HG03571 (cell line): ENCODE measurements at regions not wholly inside any gene's neighbourhood (a gene's known extent, or its start where the extent isn't known, plus 50 kb on each side); places are given as distances from the start of the nearest gene placed in this dataset.
"Not testable (repeated sequence)": the region's sequence is repeated elsewhere in the genome, so short reads cannot be mapped to it uniquely, and the experiment has no call there.

Source experiments
- ATAC-seq: cut with Tn5 transposase; IDR thresholded peaks from one replicate; pipeline ENCODE4 v1.9.1; 2021; ENCODE audit not compliant: unreplicated experiment

GRCh38 chr5:63228154-63228553 lies 649.5 kb downstream of the LRRC70 start:
- no peak for ATAC-seq

- no peak for ATAC-seq
Observed at GRCh38 chr5:63220244-63220643, 641.6 kb downstream of the LRRC70 start.

DNA sequence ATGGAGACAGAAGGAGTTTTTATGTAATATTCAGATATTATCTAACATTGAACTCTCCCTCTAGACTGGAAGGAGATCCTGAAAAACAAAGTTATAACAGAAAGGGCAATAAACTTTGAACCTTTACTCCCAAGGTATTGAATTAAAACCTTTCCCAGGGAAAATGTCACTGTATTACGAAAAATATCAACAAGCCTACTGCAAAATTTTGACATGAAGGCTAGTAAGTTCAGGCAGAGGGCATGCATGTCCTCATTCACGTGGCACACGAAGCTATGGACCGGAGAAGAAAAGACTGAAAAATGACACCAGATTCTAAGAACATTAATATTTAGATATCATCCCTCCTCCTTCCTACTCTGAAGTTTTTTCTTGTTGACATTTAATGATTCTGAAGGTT lies 638.8 kb downstream of the LRRC70 start:
- no peak for ATAC-seq

- no peak for ATAC-seq
Observed at GRCh38 chr5:63213256-63213655, 634.6 kb downstream of the LRRC70 start.

DNA sequence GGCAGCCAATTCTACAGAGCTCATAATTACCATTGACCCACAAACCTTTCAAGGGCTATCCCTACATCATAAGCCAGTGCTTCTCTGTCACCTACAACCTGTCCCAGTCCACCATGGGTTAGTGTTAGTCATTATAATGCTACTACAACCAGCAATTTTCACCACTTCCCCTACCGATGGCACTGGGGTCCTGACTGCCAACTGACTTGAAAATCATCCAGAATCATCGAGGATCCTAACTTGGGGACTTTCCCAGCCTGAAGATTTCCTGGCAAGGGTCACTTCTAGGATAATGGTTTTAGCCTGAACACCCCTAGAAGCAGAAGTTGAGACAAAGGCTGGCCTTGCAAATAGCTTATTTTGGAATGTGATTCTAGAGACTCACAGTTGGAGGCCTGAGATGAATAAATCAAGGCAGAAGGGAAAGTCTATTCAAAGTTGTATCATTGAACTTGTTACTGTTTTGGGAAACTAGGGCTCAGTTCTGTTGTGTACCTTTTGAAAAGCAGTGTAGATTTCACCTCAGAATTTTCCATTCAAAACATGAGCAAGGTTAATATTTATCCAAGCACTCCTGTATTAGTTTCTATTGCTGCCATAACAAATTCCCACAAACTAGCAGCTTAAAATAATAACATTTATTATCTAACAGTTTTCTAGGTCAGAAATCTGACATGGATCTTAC lies 633.0 kb downstream of the LRRC70 start:
- ATAC-seq, result no peak

DNA sequence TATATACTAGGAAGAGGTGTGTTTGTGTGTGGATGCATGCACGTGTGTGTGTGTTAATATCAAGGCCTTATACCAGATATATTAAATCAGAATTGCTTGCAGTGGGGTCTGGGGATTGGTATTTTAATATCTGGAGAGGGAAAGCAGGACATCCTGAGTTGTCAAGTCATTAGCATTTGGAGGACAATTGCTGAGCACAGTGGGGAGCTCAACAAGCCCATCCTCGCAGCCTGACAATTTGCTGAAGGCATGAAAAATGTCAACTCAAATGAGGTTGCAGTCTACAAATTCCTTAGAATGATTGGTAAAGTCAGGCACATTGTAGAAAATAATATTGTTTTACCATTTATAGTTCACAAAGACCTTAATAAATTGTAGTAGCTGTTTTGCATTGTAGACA lies 627.4 kb downstream of the LRRC70 start:
- no peak for ATAC-seq

- no peak for ATAC-seq
Observed at GRCh38 chr5:63201738-63202137, 623.1 kb downstream of the LRRC70 start.

DNA sequence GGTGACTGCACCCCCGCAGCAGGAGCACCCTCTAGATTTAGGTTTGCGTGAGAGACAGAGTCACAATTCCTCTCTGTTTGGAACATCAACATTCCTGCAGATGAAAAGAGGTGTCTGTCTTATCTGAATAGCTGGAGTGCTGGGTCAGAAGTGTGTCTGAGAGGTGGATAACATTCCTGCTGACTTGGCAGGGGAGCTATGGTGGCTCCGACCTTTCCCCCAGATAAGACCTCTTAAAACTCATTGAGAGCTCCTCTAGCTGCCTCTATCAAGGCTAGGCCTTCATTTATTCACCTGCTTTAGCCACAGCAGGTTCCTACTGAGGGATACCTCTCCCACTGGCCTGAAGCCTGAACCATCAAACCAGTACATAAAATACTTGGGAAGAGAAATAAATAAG lies 615.5 kb downstream of the LRRC70 start:
- no peak for ATAC-seq

DNA sequence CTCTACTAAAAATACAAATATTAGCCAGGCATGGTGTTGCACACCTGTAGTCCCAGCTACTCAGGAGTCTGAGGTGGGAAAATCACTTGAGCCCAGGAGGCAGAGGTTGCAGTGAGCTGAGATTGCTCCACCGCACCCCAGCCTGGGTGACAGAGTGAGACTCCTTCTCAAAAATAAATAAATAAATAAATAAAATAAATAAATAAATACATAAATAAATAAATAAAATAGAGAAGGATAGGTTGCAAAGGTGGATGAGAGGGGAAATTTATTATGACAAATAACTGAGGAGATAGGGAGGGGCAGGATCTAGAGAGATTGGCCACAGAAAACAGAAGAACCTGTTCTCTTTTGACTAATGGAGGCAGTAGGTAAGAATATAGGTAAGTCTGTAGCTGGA lies 601.6 kb downstream of the LRRC70 start:
- not testable (repeated sequence) for ATAC-seq

DNA sequence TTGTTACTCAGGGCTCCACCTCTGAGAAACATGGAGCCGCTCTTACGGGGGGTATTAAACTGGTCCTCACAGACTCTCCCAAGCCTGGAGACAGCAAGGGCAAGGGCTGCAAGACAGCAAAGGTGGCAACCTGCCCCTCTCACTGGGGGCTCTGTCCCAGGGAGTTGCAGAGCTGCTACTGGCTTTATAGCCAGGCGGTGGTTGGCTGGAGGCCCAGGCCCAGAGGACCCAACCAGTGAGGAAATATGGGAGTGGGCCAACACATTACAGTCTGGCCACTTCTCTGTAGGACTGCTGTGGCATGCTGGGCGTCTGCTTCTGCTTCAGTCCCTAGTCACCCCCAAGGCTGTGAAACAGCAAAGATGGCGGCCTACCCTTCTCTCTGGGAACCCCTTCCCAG lies 597.2 kb downstream of the LRRC70 start:
- ATAC-seq, result no peak

DNA sequence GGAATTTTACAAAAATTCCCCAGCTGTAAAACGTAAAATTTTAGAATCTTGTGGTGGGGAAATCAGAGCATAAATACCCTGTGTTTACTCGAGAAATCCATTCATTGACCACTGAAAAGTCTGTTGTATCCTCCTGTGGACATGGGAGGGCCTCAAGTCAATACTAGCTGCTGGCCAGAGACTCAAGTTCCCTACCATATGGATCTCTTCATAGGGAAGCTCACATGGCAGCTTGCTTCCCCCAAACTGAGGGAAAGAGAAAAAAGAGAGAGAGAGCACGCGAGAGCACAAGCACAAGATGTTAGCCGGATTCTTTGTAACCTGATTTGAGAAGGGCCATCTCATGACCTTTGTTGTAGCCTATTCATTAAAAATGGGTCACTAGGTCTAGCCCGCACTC lies 591.9 kb downstream of the LRRC70 start:
- ATAC-seq, result no peak

GRCh38 chr5:63164838-63165535 lies 586.4 kb downstream of the LRRC70 start:
- no peak for ATAC-seq

DNA sequence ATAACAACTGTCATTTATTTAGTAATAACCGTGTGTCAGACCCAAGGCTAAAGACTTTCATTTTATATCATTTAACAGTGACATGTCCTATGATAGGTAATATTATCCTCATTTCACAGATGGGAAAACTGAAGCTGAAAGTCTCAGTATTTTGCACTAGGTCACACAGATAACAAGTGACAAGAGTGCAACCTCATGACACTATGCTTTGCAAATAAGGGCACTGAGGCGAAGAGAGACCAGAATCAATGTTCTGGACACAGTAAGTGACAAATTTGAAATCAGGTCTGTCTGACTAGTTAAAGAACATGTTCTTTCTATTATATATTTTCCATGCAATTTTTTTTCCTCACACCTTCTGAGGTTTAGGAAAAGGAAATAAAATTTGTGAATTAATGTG lies 585.7 kb downstream of the LRRC70 start:
- ATAC-seq, result no peak

DNA sequence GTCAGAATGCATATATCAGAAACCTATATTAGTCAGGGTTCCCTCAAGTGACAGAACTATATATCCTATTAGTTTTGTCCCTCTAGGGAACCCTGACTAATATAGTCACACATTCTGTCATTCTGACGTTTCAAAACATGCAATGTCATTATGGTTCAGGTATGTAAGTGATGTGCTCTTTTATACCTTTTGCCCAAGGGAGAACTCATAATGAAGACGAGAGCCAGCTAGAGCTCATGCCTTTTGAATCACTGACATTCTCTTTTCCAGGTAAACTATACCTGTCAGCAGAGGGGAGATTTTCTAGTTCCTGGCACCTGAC lies 576.7 kb downstream of the LRRC70 start:
- ATAC-seq, result no peak

GRCh38 chr5:63154476-63155309 lies 576.1 kb downstream of the LRRC70 start:
- no peak for ATAC-seq

DNA sequence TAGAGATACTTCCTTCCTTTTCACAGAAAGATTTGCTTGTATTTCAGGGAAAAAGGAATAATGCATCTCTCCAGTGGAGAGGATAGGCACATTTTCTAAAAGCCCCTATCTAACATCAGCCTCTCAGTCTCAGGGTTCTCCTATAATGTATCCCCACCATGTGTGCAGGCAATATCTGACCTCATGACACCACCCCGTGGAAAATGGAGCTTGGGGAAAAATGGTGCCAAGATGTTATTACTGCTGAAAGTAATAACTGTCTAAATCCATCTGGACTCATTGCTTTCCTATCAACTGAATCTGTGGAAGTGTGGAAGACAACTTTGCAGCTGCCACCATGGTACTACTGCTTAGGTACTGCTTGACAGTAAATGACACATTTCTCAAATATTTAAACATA lies 574.3 kb downstream of the LRRC70 start:
- no peak for ATAC-seq

DNA sequence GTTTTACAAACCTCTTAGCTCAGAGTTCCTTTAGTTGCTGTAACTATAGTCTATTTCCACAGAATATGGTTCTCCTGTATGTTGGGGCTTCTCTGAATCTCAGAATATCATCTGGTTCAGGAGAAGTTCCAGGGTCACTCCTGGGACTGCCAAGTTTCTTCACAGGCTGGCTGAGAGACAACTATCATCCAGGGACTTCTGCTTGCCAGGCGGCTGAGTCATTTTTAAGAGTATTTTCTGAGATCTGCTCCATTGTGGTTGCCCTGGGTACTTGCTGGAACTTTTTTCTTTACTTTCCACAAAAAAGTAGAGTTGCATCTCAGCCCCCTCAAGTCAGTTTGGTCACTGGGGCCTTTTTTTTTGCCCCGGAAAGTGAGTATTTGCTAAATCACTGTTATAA lies 566.5 kb downstream of the LRRC70 start:
- ATAC-seq, result no peak

DNA sequence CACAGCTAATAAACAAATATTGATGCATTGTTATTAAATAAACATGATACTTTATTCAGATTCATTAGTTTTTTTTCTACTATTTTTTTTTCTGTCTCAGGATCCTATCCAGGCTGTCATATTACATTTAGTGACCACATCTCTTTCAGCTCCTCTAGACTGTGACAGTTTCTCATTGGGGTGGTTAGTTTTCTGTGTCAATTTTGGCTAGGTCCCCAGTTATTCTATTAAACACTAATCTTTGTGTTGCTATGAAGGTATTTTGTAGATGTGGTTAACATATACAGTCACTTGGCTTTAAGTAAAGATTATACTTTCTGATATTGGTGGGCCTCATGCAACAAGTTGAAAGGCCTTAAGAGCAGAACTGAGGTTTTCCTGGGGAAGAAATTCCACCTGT lies 563.0 kb downstream of the LRRC70 start:
- no peak for ATAC-seq

DNA sequence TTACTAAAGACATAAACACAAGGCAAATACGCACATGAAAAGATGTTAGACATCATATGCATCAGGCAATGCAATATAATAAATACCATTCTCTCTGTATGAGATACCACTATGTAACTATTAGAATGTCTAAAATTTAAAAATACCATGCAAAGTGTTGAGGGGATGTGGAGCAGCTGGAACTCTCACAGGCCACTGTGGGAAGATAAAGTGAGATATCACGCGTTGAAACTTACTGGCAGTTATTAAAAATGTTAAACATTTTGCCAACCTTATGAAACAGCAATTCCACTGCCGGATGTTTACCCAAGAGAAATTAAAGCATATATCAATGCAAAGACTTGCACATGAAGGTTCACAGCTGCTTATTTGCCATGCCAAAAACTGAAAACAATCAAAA lies 556.7 kb downstream of the LRRC70 start:
- no peak for ATAC-seq

GRCh38 chr5:63131626-63132285 lies 553.1 kb downstream of the LRRC70 start:
- ATAC-seq, result no peak

DNA sequence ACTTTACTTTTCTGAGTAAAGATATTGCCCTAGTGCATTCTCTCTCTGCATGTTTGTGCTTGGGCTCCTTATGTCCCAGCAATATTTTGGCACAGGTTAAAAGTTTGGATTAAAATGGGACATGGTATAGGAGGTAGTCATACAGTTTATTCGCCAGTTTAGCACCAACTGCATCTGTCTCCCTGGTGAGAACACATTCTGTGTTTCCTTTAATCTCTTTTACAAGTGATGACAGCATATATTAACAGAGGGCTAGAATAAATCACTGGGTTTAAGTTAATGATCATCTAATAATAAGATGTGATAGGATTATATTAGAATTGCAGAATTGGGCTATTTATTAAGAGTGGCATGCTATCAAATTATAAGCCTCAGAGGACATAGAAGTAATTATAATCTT lies 550.1 kb downstream of the LRRC70 start:
- no peak for ATAC-seq

DNA sequence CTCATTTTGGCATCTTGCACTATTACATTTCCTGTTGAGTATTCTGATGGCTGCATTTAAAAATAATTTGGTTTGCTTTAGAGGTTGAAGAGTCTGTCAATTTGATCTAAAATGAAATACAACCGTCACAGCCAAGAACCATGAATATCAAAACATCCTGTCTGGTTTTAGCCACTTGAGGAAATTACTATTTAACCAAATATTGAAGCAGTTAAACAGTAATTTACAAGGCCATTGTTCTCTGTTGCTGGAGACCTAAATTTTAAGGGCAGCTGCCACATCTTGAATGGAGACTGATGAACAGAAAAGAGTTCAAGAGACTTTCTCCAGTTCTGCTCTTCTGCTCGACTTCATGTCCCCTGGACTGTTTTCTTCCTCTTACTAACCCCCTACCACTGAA lies 549.4 kb downstream of the LRRC70 start:
- ATAC-seq, result peak; percentile 58
